K562 (cell line): ENCODE measurements at regions not wholly inside any gene's neighbourhood (a gene's known extent, or its start where the extent isn't known, plus 50 kb on each side); places are given as distances from the start of the nearest gene placed in this dataset.

Experiments used
- CTCF ChIP-seq, 3 experiments: IDR thresholded peaks in 2 of 3; conservative IDR thresholded peaks in 1 of 3; 2 replicates each; pipeline ENCODE4 v1.5.1; 2011 to 2012; ENCODE audit warnings: low read length in 3 of 3, mild to moderate bottlenecking in 3 of 3, control low read depth in 2 of 3, improper control_type of control experiment in 1 of 3, inconsistent platforms in 1 of 3, low read depth in 1 of 3, mixed read lengths in 1 of 3, moderate library complexity in 1 of 3; ENCODE audit not compliant: insufficient read depth in 2 of 3
- DNMT1 ChIP-seq: fragments of 450-650 bp; IDR thresholded peaks from 2 replicates; pipeline ENCODE4 v1.6.1; 2016; ENCODE audit warnings: antibody characterized with exemption, mild to moderate bottlenecking
- EP300 ChIP-seq: IDR thresholded peaks from 2 replicates; pipeline ENCODE4 v1.6.1; 2012; ENCODE audit warnings: low read length, improper control_type of control experiment
- GABPA ChIP-seq: fragments of 200-800 bp; sonication (Bioruptor generic); conservative IDR thresholded peaks from 2 replicates; pipeline ENCODE4 v1.6.1; 2016; ENCODE audit warnings: low read depth, missing genetic modification characterization, missing compliant biosample characterization
- RAD21 ChIP-seq, 2 experiments: fragments of 250-450 bp in 1 of 2; fragments of 450-650 bp in 1 of 2; sonication (Bioruptor Pico) in 1 of 2; formaldehyde crosslinking in 1 of 2; IDR thresholded peaks in 1 of 2; conservative IDR thresholded peaks in 1 of 2; 2 replicates each; pipeline versions ENCODE4 v1.4.0 to v1.8.0; 2020 to 2022; ENCODE audit warnings: mild to moderate bottlenecking in 2 of 2, moderate library complexity in 1 of 2
- TBL1XR1 ChIP-seq, 2 experiments: IDR thresholded peaks; 2 replicates each; pipeline ENCODE4 v1.6.1; 2012; ENCODE audit warnings: improper control_type of control experiment in 2 of 2, low read length in 2 of 2, mild to moderate bottlenecking in 1 of 2
- ZNF224 ChIP-seq: sonication (generic); formaldehyde crosslinking; IDR thresholded peaks from 2 replicates; pipeline ENCODE4 v1.8.0; 2022; ENCODE audit warnings: mild to moderate bottlenecking, missing genetic modification reagents
- ZNF263 ChIP-seq: sonication (generic); formaldehyde crosslinking; IDR thresholded peaks from 2 replicates; pipeline ENCODE4 v1.8.0; 2022; ENCODE audit warnings: mild to moderate bottlenecking, missing genetic modification reagents, borderline replicate concordance
- ZNF589 ChIP-seq: fragments of 200-800 bp; sonication (Bioruptor generic); IDR thresholded peaks from 2 replicates; pipeline ENCODE4 v1.6.1; 2016; ENCODE audit warnings: low read depth, missing genetic modification characterization, missing compliant biosample characterization

- no peak for TF ChIP-seq ZNF224 (CRISPR knock-in tag)
- no peak for TF ChIP-seq CTCF (IDR thresholded peaks at IDR 0.05 in 2 of 3, conservative IDR thresholded peaks at IDR 0.05 in 1 of 3; ENCODE audit: insufficient read depth in 2 of 3, low read depth in 1 of 3, low read length in 3 of 3)
- TF ChIP-seq EP300 = no peak
- TF ChIP-seq TBL1XR1 (IDR thresholded peaks at IDR 0.05; ENCODE audit: low read length in 2 of 2) = no peak
- TF ChIP-seq GABPA (tag) = no peak
- TF ChIP-seq ZNF263 (CRISPR knock-in tag) = no peak
- TF ChIP-seq RAD21 (CRISPR knock-in tag; conservative IDR thresholded peaks at IDR 0.05 in 1 of 2, IDR thresholded peaks at IDR 0.05 in 1 of 2) = no peak
- no peak for TF ChIP-seq ZNF589 (CRISPR knock-in tag)
- no peak for TF ChIP-seq DNMT1
Observed at GRCh38 chr4:81954271-81954670, 419.5 kb downstream of the HNRNPD start.
